ENCODE measurements at regions not wholly inside any gene's neighbourhood (a gene's known extent, or its start where the extent isn't known, plus 50 kb on each side); places are given as distances from the start of the nearest gene placed in this dataset.

DNA sequence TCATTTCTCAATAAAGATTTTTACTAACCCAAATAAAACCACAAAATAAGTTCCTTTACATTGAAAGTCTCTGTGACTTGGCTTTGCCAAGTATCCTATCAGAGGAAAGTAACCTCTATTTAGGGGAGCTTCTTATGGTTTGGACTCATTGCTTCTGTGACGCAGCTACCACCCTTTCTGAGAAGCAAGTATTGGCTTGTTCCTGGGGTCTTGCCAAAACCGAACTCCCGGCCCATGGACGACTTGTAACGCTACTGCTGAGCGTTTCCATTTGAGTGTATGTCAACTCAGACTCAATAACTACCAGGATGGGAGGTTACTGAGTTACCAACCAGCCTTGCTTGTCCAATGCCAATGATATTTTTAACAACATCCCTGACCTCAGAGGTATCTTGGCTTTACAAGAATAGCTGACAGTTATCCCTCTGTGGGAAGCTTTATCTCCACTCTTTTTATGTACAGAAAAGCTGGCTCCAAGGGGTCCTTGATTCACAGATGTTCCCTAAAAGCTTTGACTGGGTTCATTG is 911.9 kb downstream of the TTLL7 start:
- Histone ChIP-seq H3K4me3 (ENCODE audit: low read length in 3 of 3) (no peak overlapping the region), H3K4me1 (ENCODE audit: control insufficient read depth in 3 of 3, insufficient read depth in 3 of 3, low read length in 3 of 3) (peaks cover 0 to 13% (median 8%) of the 10 kb centered on the region in 3 donors), H3K36me3 (ENCODE audit: control insufficient read depth in 3 of 3, insufficient read depth in 3 of 3, low read length in 3 of 3) (no peaks in the 10 kb centered on the region), H3K27me3 (ENCODE audit: control insufficient read depth in 3 of 3, insufficient read depth in 3 of 3, low read length in 3 of 3) (no peaks in the 10 kb centered on the region), H3K27ac (ENCODE audit: low read depth, low read length) (peak overlapping the region; percentile 46), H3K9ac (ENCODE audit: low read depth in 1 of 3, low read length in 3 of 3) (no peak overlapping the region), H3K9me3 (ENCODE audit: control insufficient read depth in 3 of 3, low read length in 3 of 3) (no peaks in the 10 kb centered on the region)

DNA sequence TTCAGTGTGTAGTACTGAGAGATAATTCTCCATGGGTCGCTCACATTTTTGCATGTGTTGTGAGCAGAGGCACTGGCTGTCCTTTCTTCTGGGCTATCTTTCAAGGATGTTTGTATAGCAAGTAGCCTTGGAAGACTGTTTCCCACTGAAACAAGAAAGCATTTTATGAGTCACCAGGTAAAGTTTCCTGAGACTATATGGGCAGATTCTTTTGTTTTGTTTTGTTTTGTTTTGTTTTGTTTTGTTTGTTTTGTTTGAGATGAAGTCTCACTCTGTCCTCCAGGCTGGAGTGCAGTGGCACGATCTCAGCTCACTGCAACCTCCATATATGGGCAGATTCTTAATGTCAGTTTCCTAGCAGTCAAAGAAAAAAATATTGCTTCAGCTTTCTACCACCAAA is 912.6 kb downstream of the TTLL7 start:
- Histone ChIP-seq H3K9me3 (ENCODE audit: control insufficient read depth in 3 of 3, low read length in 3 of 3) (no peaks in the 10 kb centered on the region), H3K27ac (ENCODE audit: low read depth, low read length) (no peak overlapping the region), H3K4me1 (ENCODE audit: control insufficient read depth in 3 of 3, insufficient read depth in 3 of 3, low read length in 3 of 3) (peaks cover 0 to 13% (median 8%) of the 10 kb centered on the region in 3 donors)

DNA sequence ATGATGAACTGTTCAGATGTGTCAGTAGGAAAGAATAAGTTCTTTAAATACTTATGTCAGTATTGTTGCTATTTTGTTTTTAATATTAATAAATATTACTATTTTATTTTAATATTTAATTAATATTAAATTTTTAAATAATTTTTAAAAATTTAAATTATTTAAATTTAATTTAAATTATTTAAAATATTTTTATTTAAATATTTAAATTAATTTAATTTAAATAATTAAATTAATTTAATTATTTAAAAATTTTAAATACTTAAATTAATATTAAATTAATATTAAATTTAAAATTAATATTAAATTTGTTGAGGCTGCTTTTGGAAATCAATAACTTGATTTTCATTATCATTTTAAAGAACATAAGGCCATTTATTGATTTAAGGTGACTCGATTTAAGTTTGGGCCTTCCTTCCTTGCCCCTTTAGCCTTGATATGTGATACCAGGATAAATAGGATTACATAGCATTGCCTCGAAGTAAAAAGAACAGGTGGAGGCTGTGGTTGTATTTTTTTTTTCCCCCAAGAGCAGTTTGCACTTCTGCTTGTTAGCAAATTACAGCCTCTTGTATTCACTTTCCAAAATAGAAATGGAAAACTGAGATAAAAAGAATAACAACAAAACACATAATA is 915.2 kb downstream of the TTLL7 start:
- peaks cover 0 to 13% (median 8%) of the 10 kb centered on the region in 3 donors for H3K4me1 ChIP-seq (ENCODE audit: control insufficient read depth in 3 of 3, insufficient read depth in 3 of 3, low read length in 3 of 3)

More for the DNA sequence above, 912.6 kb downstream of the TTLL7 start:
- Histone ChIP-seq H3K27me3 (ENCODE audit: control insufficient read depth in 3 of 3, insufficient read depth in 3 of 3, low read length in 3 of 3) (no peaks in the 10 kb centered on the region), H3K9ac (ENCODE audit: low read depth in 1 of 3, low read length in 3 of 3) (no peak overlapping the region), H3K36me3 (ENCODE audit: control insufficient read depth in 3 of 3, insufficient read depth in 3 of 3, low read length in 3 of 3) (no peaks in the 10 kb centered on the region), H3K4me3 (ENCODE audit: low read length in 3 of 3) (no peak overlapping the region)

DNA sequence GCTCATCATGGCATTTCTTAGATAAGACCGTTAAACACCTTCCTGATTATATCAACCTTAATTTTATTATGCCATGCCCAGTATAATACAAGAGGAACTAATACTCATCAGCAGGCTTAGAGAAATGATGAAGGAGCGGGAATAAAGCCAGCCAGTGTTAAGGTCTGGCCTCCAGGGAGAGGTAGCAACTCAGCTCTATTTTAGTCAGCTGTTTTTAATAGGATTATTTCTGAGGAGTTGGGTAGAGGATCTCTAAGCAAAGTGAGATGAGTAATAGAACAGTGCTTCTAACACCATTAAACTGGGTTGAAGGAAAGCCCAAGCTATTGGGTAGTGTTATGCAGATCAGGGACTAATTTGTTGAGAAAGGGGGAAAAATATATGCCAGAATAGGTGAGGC is 921.5 kb downstream of the TTLL7 start:
- Histone ChIP-seq H3K27ac (ENCODE audit: low read depth, low read length) (no peak overlapping the region), H3K27me3 (ENCODE audit: control insufficient read depth in 3 of 3, insufficient read depth in 3 of 3, low read length in 3 of 3) (no peaks in the 10 kb centered on the region), H3K36me3 (ENCODE audit: control insufficient read depth in 3 of 3, insufficient read depth in 3 of 3, low read length in 3 of 3) (no peaks in the 10 kb centered on the region), H3K9ac (ENCODE audit: low read depth in 1 of 3, low read length in 3 of 3) (no peak overlapping the region), H3K9me3 (ENCODE audit: control insufficient read depth in 3 of 3, low read length in 3 of 3) (peaks cover 0 to 3% (median 0%) of the 10 kb centered on the region in 3 donors), H3K4me3 (ENCODE audit: low read length in 3 of 3) (no peak overlapping the region), H3K4me1 (ENCODE audit: control insufficient read depth in 3 of 3, insufficient read depth in 3 of 3, low read length in 3 of 3) (no peaks in the 10 kb centered on the region)

More for the DNA sequence above, 915.2 kb downstream of the TTLL7 start:
- Histone ChIP-seq H3K27ac (ENCODE audit: low read depth, low read length) (no peak overlapping the region), H3K9ac (ENCODE audit: low read depth in 1 of 3, low read length in 3 of 3) (no peak overlapping the region), H3K27me3 (ENCODE audit: control insufficient read depth in 3 of 3, insufficient read depth in 3 of 3, low read length in 3 of 3) (no peaks in the 10 kb centered on the region), H3K36me3 (ENCODE audit: control insufficient read depth in 3 of 3, insufficient read depth in 3 of 3, low read length in 3 of 3) (no peaks in the 10 kb centered on the region), H3K4me3 (ENCODE audit: low read length in 3 of 3) (no peak overlapping the region), H3K9me3 (ENCODE audit: control insufficient read depth in 3 of 3, low read length in 3 of 3) (peaks cover 0 to 3% (median 0%) of the 10 kb centered on the region in 3 donors)

DNA sequence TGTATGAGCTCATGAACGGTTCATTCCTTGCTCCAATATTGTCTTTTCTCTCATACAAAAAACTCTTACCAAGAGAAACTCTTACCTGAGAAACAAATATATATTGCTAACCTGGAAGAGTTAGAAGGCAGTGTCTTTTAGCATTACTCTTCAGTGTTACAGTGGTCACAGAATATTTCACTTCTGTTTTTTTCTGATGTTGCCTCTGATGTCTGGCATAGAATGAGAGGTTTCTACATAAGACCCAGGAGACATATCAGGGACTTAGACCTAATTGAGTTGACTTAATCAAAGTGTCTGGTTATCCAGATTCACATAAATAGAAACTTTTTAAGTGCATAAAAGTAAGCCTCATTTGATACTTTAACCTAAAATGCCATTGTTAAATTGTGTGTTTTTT is 923.8 kb downstream of the TTLL7 start:
- Histone ChIP-seq H3K4me3 (ENCODE audit: low read length in 3 of 3) (no peak overlapping the region), H3K4me1 (ENCODE audit: control insufficient read depth in 3 of 3, insufficient read depth in 3 of 3, low read length in 3 of 3) (no peaks in the 10 kb centered on the region), H3K36me3 (ENCODE audit: control insufficient read depth in 3 of 3, insufficient read depth in 3 of 3, low read length in 3 of 3) (no peaks in the 10 kb centered on the region), H3K27ac (ENCODE audit: low read depth, low read length) (no peak overlapping the region), H3K27me3 (ENCODE audit: control insufficient read depth in 3 of 3, insufficient read depth in 3 of 3, low read length in 3 of 3) (no peaks in the 10 kb centered on the region), H3K9ac (ENCODE audit: low read depth in 1 of 3, low read length in 3 of 3) (no peak overlapping the region), H3K9me3 (ENCODE audit: control insufficient read depth in 3 of 3, low read length in 3 of 3) (no peaks in the 10 kb centered on the region)

DNA sequence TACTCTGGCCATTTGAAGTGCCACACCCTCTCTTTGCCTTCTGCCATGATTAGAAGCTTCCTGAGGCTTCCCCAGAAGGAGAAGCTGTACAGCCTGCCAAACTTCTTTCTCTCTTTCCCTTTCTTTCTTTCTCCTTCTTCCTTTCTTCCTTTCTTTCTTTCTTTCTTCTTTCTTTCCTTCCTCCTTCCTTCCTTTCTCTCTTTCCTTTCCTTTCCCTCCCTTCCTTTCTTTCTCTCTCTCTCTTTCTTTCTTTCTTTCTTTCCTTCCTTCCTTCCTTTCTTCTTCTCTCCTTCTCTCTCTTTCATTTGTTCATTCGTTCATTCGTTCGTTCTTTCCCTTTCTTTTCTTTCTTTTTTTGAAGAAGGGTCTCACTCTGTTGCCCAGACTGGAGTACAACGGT is 931.0 kb downstream of the TTLL7 start:
- no peaks in the 10 kb centered on the region for H3K9me3 ChIP-seq (ENCODE audit: control insufficient read depth in 3 of 3, low read length in 3 of 3)
- H3K9ac ChIP-seq (ENCODE audit: low read depth in 1 of 3, low read length in 3 of 3) = no peak overlapping the region
- H3K4me3 ChIP-seq (ENCODE audit: low read length in 3 of 3) = no peak overlapping the region
- H3K4me1 ChIP-seq (ENCODE audit: control insufficient read depth in 3 of 3, insufficient read depth in 3 of 3, low read length in 3 of 3) = no peaks in the 10 kb centered on the region
- H3K36me3 ChIP-seq (ENCODE audit: control insufficient read depth in 3 of 3, insufficient read depth in 3 of 3, low read length in 3 of 3) = no peaks in the 10 kb centered on the region
- no peaks in the 10 kb centered on the region for H3K27me3 ChIP-seq (ENCODE audit: control insufficient read depth in 3 of 3, insufficient read depth in 3 of 3, low read length in 3 of 3)
- no peak overlapping the region for H3K27ac ChIP-seq (ENCODE audit: low read depth, low read length)

DNA sequence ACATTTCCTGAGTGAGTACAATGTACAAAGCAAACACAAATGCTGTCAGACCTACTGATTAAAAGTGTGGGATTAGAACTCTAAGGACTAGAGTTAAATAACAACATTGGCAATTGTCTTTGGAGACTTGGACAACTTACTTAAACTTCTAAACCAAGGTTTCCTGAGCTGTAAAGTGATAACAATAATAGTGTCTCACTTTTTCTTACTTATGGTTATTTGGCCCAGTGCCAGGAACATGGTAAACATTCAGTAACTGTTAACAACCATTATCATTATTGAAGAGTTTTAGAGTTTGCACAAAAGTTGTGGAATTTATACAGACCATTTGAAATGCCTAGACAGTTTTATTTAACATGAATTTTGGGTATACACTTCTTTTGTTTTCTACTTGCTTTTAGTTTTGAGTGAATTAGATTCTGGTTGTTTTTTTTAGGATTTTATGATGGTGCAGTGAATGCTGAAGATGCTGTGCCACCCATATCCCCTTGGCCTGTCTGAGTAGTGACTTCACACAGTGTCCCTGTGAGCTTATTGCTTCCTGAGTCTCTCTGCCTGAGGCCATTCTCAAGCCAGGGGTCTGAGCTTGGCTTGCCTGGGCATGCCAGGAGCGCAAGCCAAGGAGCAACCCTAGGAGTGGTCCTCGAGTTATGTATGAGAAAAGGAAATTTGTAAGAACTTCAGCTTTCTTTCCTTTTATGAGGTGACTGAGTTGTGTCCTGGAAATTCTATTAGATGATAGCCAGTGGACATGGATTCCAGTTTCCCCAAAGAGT is 932.8 kb downstream of the TTLL7 start:
- no peaks in the 10 kb centered on the region for H3K9me3 ChIP-seq (ENCODE audit: control insufficient read depth in 3 of 3, low read length in 3 of 3)
- no peak overlapping the region for H3K27ac ChIP-seq (ENCODE audit: low read depth, low read length)
- H3K36me3 ChIP-seq (ENCODE audit: control insufficient read depth in 3 of 3, insufficient read depth in 3 of 3, low read length in 3 of 3) = no peaks in the 10 kb centered on the region
- H3K4me1 ChIP-seq (ENCODE audit: control insufficient read depth in 3 of 3, insufficient read depth in 3 of 3, low read length in 3 of 3) = no peaks in the 10 kb centered on the region
- no peak overlapping the region for H3K9ac ChIP-seq (ENCODE audit: low read depth in 1 of 3, low read length in 3 of 3)
- no peaks in the 10 kb centered on the region for H3K27me3 ChIP-seq (ENCODE audit: control insufficient read depth in 3 of 3, insufficient read depth in 3 of 3, low read length in 3 of 3)
- H3K4me3 ChIP-seq (ENCODE audit: low read length in 3 of 3) = no peak overlapping the region

DNA sequence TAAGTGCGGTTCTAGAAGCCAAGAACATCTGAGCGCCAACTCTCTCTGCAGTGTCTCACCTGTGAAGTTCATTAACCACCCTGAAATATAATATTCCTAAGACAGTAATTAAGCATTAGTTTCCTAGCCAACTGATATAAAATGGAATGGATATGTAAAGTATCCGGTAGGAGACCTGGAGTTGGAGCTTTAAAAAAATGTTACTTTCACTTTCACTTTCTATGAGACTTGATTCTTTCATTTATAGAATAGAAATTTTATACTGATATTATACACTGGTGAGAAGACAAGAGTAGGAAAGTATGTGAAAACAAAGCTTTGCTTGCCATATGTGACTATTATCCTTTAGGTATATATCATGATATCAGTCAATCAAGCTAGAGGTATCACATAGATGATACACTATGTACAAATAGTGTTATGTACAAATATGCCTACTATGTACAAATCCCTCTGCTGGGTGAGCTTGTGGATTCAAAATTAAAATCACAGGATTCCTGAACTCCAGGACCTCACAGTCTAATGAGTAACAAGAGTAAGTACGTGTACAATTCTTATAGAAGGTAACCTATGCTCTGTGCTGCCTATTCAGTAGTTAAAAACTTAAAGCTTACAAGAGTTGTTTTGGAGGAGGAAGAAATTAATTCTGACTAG is 934.2 kb downstream of the TTLL7 start:
- H3K4me1 ChIP-seq (ENCODE audit: control insufficient read depth in 3 of 3, insufficient read depth in 3 of 3, low read length in 3 of 3) = peaks cover 0 to 3% (median 2%) of the 10 kb centered on the region in 3 donors
- no peaks in the 10 kb centered on the region for H3K9me3 ChIP-seq (ENCODE audit: control insufficient read depth in 3 of 3, low read length in 3 of 3)
- peak overlapping the region in 2 of 3 donors; percentile 8 to 41 for H3K4me3 ChIP-seq (ENCODE audit: low read length in 3 of 3)
- H3K9ac ChIP-seq (ENCODE audit: low read depth in 1 of 3, low read length in 3 of 3) = no peak overlapping the region
- H3K27me3 ChIP-seq (ENCODE audit: control insufficient read depth in 3 of 3, insufficient read depth in 3 of 3, low read length in 3 of 3) = no peaks in the 10 kb centered on the region
- H3K27ac ChIP-seq (ENCODE audit: low read depth, low read length) = no peak overlapping the region
- H3K36me3 ChIP-seq (ENCODE audit: control insufficient read depth in 3 of 3, insufficient read depth in 3 of 3, low read length in 3 of 3) = no peaks in the 10 kb centered on the region

DNA sequence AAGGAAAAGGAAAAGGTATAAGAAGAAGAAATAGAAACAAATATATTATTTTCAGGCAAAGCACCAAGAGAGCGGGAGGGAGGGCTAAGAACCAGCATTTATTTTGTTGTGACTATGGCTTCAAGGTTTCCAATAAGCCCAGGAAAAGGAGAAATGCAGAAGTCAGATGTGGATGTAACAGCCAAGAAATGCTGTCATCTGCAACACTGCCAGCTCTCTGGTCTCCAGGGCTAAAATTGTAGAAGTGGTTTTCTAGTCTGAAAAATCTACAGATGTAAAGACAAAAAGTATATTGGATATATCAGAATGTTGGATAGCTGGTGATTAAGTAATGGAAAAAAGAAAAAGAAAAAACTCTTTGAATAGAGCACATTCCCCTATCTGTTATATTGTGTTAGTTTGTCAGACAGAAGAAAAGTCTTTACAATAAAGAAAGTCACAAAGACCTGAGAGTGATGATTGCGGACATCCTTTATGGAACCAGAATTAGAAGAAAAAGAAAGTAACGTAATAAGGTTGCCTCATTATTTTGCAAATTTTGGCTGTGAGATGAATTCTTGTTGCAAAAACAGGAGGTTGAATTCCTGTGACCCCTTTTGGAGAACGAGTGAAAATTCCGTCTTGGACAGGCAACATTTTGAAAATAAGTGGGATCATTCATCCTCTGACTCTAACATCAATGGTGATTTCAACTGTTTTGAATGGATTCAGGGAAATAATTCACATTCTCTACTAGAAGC is 938.1 kb downstream of the TTLL7 start:
- H3K9ac ChIP-seq (ENCODE audit: low read depth in 1 of 3, low read length in 3 of 3) = no peak overlapping the region
- H3K27ac ChIP-seq (ENCODE audit: low read depth, low read length) = no peak overlapping the region
- H3K27me3 ChIP-seq (ENCODE audit: control insufficient read depth in 3 of 3, insufficient read depth in 3 of 3, low read length in 3 of 3) = no peaks in the 10 kb centered on the region
- no peaks in the 10 kb centered on the region for H3K36me3 ChIP-seq (ENCODE audit: control insufficient read depth in 3 of 3, insufficient read depth in 3 of 3, low read length in 3 of 3)
- H3K4me1 ChIP-seq (ENCODE audit: control insufficient read depth in 3 of 3, insufficient read depth in 3 of 3, low read length in 3 of 3) = peaks cover 8 to 14% (median 8%) of the 10 kb centered on the region in 3 donors
- no peak overlapping the region for H3K4me3 ChIP-seq (ENCODE audit: low read length in 3 of 3)
- no peaks in the 10 kb centered on the region for H3K9me3 ChIP-seq (ENCODE audit: control insufficient read depth in 3 of 3, low read length in 3 of 3)

Data from skeletal muscle tissue (tissue), 3 donors.